NCI-H226 (cell line): ENCODE measurements at regions not wholly inside any gene's neighbourhood (a gene's known extent, or its start where the extent isn't known, plus 50 kb on each side); places are given as distances from the start of the nearest gene placed in this dataset.

Experiments used
- DNase-seq: peaks from one replicate; pipeline ENCODE4 v3.0.0-alpha.2; 2015

GRCh38 chr4:100970414-100970813, 376.9 kb downstream of the PPP3CA start:
- no peak for DNase-seq

GRCh38 chr4:100969925-100970324, 377.4 kb downstream of the PPP3CA start:
- no peak for DNase-seq

- DNase-seq = no peak
Measured at GRCh38 chr4:100968046-100968445, 379.3 kb downstream of the PPP3CA start.

- no peak for DNase-seq
Measured at GRCh38 chr4:100963627-100964026, 383.7 kb downstream of the PPP3CA start.

- no peak for DNase-seq
Measured at GRCh38 chr4:100962698-100963097, 384.6 kb downstream of the PPP3CA start.

- DNase-seq = no peak
Measured at GRCh38 chr4:100960232-100960631, 387.1 kb downstream of the PPP3CA start.

- no peak for DNase-seq
Measured at GRCh38 chr4:100954046-100954445, 393.3 kb downstream of the PPP3CA start.

- no peak for DNase-seq
Measured at GRCh38 chr4:100953616-100954015, 393.7 kb downstream of the PPP3CA start.

- no peak for DNase-seq
Measured at GRCh38 chr4:100952590-100952989, 394.7 kb downstream of the PPP3CA start.

GRCh38 chr4:100949350-100949935, 397.9 kb downstream of the PPP3CA start:
- no peak for DNase-seq

GRCh38 chr4:100948911-100949310, 398.4 kb downstream of the PPP3CA start:
- DNase-seq = no peak

- DNase-seq = no peak
Measured at GRCh38 chr4:100945789-100946188, 401.5 kb downstream of the PPP3CA start.

GRCh38 chr4:100938698-100939097, 408.6 kb downstream of the PPP3CA start:
- no peak for DNase-seq

- no peak for DNase-seq
Measured at GRCh38 chr4:100936661-100937375, 410.5 kb downstream of the PPP3CA start.

- DNase-seq = peak; percentile 2
Measured at GRCh38 chr4:100935090-100935489, 412.2 kb downstream of the PPP3CA start.

GRCh38 chr4:100933628-100934027, 413.7 kb downstream of the PPP3CA start:
- peak; percentile 3 for DNase-seq

- no peak for DNase-seq
Measured at GRCh38 chr4:100929758-100930157, 411.9 kb upstream of the EMCN start.

GRCh38 chr4:100929135-100929534, 411.3 kb upstream of the EMCN start:
- DNase-seq = no peak

GRCh38 chr4:100926039-100926717, 408.4 kb upstream of the EMCN start:
- DNase-seq = no peak

- DNase-seq = no peak
Measured at GRCh38 chr4:100913685-100914084, 395.9 kb upstream of the EMCN start.

- DNase-seq = no peak
Measured at GRCh38 chr4:100908540-100908939, 390.7 kb upstream of the EMCN start.

GRCh38 chr4:100907465-100908454, 389.9 kb upstream of the EMCN start:
- DNase-seq = no peak

GRCh38 chr4:100906973-100907372, 389.2 kb upstream of the EMCN start:
- no peak for DNase-seq
